WERI-Rb-1 (cell line): ENCODE measurements at regions not wholly inside any gene's neighbourhood (a gene's known extent, or its start where the extent isn't known, plus 50 kb on each side); places are given as distances from the start of the nearest gene placed in this dataset.

Experiments
- DNase-seq: peaks from one replicate; pipeline ENCODE4 v3.0.0-alpha.2; 2020
- H3K27ac ChIP-seq: fragments of 250-450 bp; sonication (Bioruptor Pico); 2 replicates; pipeline ENCODE4 v1.5.1; 2020; ENCODE audit warnings: mild to moderate bottlenecking, moderate library complexity
- H3K27me3 ChIP-seq: fragments of 250-450 bp; sonication (Bioruptor Pico); 2 replicates; pipeline ENCODE4 v1.5.1; 2021; ENCODE audit warnings: mild to moderate bottlenecking, low read depth, moderate library complexity; ENCODE audit not compliant: insufficient read depth, severe bottlenecking
- H3K36me3 ChIP-seq: fragments of 250-450 bp; sonication (Bioruptor Pico); 2 replicates; pipeline ENCODE4 v1.5.1; 2020; ENCODE audit warnings: mild to moderate bottlenecking, moderate library complexity
- H3K4me3 ChIP-seq: 2 replicates; pipeline ENCODE4 v1.5.1; 2011; ENCODE audit warnings: low read depth, mild to moderate bottlenecking, control low read depth, low read length
- H3K9me3 ChIP-seq: fragments of 250-450 bp; sonication (Bioruptor Pico); 2 replicates; pipeline ENCODE4 v1.5.1; 2021; ENCODE audit warnings: mild to moderate bottlenecking, moderate library complexity; ENCODE audit not compliant: severe bottlenecking
- CTCF ChIP-seq: IDR thresholded peaks from 2 replicates; pipeline ENCODE4 v1.5.1; 2011; ENCODE audit warnings: low read depth, mild to moderate bottlenecking, control low read depth, inconsistent platforms, low read length

- no peaks in the 10 kb centered on the region for H3K27me3 ChIP-seq
These were observed 135.2 kb upstream of the PREP start for GRCh38 chr6:105537981-105538578.

DNA sequence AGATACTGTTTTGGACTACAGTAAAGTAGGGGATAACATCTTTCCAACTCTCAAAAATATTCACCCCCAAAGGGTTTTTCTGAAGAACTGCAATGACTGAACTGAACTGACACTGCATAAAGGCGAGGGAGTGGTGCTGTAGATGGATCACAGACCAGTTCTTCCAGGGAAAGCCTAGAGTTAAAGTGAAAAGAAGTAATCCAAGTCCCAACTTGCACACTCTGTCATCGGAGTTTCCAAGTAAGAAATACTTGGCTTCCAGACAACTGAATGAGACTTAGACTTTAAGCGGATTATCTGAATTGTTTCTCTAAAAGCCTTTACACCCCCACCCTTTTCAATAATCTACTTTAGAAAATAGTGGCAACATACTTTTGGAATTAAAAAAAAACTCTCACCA lies 134.1 kb upstream of the PREP start:
- DNase-seq = peak; percentile 42
- Histone ChIP-seq H3K27ac (no peak overlapping the region), H3K4me3 (no peak overlapping the region), H3K27me3 (no peaks in the 10 kb centered on the region), H3K9me3 (no peaks in the 10 kb centered on the region), H3K36me3 (no peaks in the 10 kb centered on the region)
- no peak for TF ChIP-seq CTCF

More at GRCh38 chr6:105537981-105538578, 135.2 kb upstream of the PREP start:
- Histone ChIP-seq H3K9me3 (no peaks in the 10 kb centered on the region), H3K36me3 (no peaks in the 10 kb centered on the region), H3K27ac (no peak overlapping the region), H3K4me3 (no peak overlapping the region)
- no peak for TF ChIP-seq CTCF
- no peak for DNase-seq

GRCh38 chr6:105533301-105533700 lies 130.4 kb upstream of the PREP start:
- Histone ChIP-seq H3K9me3 (no peaks in the 10 kb centered on the region), H3K4me3 (no peak overlapping the region), H3K27ac (no peak overlapping the region), H3K27me3 (no peaks in the 10 kb centered on the region), H3K36me3 (no peaks in the 10 kb centered on the region)
- no peak for DNase-seq
- no peak for TF ChIP-seq CTCF

- Histone ChIP-seq H3K27ac (no peak overlapping the region), H3K9me3 (no peaks in the 10 kb centered on the region), H3K4me3 (no peak overlapping the region), H3K36me3 (no peaks in the 10 kb centered on the region), H3K27me3 (no peaks in the 10 kb centered on the region)
- TF ChIP-seq CTCF = no peak
- DNase-seq = no peak
These were observed 123.5 kb upstream of the PREP start for GRCh38 chr6:105526225-105526872.

DNA sequence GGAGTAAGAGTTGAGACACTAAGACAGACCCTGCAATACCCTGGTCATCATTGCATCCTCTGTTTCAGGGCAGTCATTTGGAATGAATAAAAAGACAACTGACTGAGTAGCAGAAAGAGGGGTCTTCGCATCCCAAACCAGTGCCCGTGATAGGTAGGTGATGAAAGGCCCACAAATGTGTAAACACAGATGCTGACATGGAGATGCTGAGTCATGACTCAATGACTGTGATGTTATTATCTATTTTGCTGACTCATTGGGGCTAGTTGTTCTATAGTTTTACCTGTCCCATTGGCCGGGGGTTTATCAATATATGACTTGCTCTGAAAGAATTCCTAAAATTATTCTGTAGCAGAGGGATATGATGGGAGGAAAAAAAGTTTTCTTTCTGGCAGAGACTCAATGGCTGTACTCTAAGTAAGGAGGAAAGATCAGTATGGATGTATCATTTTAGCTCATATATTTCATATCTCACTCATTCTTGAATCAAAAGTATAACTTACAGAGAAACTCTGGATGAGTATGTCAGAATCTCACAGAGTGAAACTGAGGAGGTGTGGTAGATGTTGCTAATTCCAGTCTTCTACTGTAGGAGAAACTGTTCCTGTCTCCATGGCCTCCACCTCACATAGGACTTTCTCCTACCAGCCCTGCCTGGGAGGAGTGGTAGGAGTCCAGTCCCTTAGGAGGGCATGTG lies 119.9 kb upstream of the PREP start:
- H3K27me3 ChIP-seq = no peaks in the 10 kb centered on the region
- no peaks in the 10 kb centered on the region for H3K36me3 ChIP-seq
- H3K4me3 ChIP-seq = no peak overlapping the region
- H3K9me3 ChIP-seq = no peaks in the 10 kb centered on the region
- H3K27ac ChIP-seq = no peak overlapping the region
- DNase-seq = no peak
- TF ChIP-seq CTCF = no peak
